ENCODE measurements at regions not wholly inside any gene's neighbourhood (a gene's known extent, or its start where the extent isn't known, plus 50 kb on each side); places are given as distances from the start of the nearest gene placed in this dataset.
"Not testable (repeated sequence)": the region's sequence is repeated elsewhere in the genome, so short reads cannot be mapped to it uniquely, and the experiment has no call there.

DNA sequence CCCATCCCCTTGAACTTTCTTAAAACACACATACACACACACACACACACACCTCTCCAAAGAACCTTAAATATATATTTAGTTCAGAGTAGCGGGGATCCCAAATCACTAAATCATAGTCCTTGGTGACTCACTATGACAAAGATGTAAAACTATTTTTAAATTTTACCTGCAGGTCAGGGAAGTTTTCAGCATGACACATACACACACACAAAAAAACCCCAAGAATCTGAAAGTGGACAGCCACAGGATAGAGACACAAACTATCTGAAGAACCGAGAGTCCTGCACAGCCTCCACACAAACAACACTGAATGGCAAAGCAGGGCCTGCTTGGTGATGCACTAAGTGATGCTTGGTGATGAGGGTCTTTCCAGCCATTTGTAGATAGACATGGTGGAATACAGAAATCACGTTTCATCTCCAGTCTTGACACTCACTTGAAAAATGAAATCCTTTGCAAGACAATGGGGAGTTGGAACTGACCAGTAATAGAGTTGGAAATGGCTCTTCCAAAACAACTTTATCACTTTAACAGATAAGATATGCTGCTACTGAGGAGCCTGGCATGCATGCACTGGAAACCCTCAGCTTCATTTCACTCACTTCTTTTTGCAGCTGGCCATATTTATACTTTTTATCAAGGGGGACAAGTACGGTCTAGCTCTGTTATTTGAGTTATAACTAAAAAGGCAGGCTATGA, 307.3 kb downstream of the RAPGEF2 start:
- no peak for DNase-seq (ENCODE audit: low read depth in 2 of 2)

DNA sequence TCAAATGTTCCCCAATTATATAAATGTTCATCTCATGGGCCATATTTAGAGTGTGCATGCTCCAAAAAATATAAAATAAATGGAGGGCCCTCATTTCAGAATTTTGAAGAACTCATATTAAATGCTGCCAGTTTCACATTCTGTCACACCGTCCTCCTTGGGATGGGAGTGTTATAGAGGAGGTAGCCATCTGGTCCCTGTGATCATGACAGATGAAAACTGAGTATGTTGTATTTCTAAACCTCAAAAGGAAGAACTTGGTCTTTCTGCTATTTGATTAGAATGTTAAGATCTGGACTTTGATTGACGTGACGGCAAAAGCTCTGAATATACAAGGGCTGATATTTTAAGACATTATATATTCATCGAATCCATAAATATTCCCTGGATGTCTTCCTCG, 308.0 kb downstream of the RAPGEF2 start:
- DNase-seq (ENCODE audit: low read depth in 2 of 2) = no peak

DNA sequence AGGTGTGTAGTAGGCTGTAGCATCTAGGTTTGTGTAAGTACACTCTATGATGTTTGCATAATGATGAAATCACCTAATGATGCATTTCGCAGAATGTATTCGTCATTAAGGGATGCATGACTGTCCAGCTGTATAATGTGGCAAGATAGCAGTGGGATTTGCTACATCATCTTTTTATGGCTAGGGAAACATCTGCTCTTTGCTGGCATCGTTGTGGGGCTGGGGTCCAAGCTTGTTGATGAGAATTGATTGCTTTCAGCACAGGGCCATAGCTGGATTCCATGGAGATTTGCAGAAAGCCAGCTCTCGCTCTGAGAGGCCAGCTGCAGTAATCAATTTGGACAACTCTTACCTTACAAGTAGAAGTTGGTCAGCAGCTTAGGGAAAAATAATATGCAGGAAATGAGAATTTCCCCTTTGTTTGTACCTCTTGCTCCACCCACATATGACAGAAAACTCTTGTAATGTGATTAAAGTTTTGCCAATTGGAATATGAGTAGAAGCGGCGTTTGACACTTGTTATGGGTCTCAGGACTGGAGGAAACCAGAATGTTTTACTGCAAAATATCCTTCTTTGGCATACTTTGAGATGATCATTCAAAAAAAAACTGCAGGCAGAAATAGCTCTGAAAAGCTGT, 310.5 kb downstream of the RAPGEF2 start:
- DNase-seq (ENCODE audit: low read depth in 2 of 2) = no peak

- no peak for DNase-seq (ENCODE audit: low read depth in 2 of 2)
Observed at GRCh38 chr4:159414305-159414704, 311.4 kb downstream of the RAPGEF2 start.

GRCh38 chr4:159416073-159416472, 313.2 kb downstream of the RAPGEF2 start:
- DNase-seq (ENCODE audit: low read depth in 2 of 2) = no peak

GRCh38 chr4:159416996-159417395, 314.1 kb downstream of the RAPGEF2 start:
- DNase-seq (ENCODE audit: low read depth in 2 of 2) = no peak

- DNase-seq (ENCODE audit: low read depth in 2 of 2) = no peak
Observed at GRCh38 chr4:159420162-159421057, 317.5 kb downstream of the RAPGEF2 start.

- not testable (repeated sequence) for DNase-seq (ENCODE audit: low read depth in 2 of 2)
Observed at GRCh38 chr4:159421058-159421419, 318.2 kb downstream of the RAPGEF2 start.

GRCh38 chr4:159422019-159422418, 319.1 kb downstream of the RAPGEF2 start:
- no peak for DNase-seq (ENCODE audit: low read depth in 2 of 2)

- no peak for DNase-seq (ENCODE audit: low read depth in 2 of 2)
Observed at GRCh38 chr4:159422626-159423025, 319.7 kb downstream of the RAPGEF2 start.

DNA sequence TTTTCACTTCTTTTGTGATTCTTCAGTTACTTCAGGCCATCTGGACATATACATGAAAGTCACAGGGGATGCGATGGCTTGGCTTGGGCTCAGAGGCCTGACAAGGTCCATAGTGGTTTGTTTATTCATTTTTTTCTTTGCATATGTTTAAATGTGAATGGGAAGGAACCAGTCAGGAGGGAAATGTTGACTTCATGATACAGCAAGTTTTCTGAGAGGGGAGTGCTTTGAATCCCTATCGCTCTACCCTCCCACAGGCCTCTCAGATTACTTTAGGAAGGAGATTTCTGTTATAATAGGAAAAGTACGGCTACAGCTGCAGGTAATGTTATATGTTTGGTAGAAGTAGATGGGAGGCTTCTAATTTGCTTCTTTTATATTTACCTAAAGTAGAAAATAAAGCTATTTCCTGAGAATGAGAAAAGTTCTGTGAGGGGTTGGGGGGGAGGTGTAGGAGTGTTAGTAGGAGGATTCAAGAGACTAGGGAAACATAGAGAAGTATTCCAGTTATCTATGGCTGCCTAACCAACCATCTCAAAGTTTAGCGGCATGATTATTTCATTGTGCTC, 322.9 kb downstream of the RAPGEF2 start:
- DNase-seq (ENCODE audit: low read depth in 2 of 2) = no peak

DNA sequence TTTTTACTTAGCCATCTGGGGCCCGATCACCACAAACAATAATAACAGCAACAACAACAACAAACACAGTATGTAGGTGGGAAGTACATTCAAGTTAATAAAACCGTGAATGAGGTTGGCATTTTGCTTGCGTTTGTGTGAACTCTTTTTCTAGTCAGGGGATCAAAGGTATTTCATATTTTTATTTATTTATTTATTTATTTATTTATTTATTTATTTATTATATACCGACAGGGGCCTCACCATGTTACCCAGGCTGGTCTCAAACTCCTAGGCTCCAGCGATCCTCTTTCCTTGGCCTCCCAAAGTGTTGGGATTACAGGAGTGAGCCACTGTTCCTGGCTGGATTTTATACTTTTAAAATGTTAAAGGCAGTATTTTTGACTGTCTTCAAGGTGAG, 325.4 kb downstream of the RAPGEF2 start:
- DNase-seq (ENCODE audit: low read depth in 2 of 2) = no peak

DNA sequence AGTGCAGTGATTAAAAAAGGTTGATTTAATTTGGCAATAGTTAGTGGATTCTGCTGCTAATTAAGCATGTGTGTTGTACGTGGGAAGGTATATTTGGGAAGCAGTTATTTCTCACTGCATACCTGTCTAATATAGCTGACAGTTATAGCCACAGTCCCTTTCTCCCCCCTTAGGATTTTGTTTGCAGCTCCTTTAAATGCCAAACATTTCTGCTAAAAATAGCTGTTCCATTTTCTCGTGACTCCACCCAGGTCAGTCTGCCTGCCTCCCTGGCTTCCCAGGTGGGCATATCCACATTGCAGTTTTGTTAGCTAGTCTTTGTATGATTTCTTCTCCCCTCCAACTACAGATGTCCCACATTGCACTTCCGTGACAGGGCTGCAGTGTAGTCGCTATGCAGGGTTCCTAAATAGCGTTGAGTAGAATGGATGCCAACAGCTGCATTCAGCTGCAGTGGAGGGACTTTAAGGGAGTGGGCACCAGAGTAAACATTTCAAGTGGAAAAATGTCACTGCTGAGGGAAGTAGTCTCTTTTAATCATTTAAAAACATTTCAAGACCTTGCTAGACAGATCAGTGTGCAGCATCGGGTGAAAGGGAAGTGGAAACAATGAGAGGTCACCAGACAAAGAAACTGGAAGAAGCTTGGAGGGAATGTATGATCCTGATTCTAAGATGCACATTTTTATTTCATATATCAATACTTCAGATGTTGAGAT, 326.3 kb downstream of the RAPGEF2 start:
- DNase-seq (ENCODE audit: low read depth in 2 of 2) = no peak

DNA sequence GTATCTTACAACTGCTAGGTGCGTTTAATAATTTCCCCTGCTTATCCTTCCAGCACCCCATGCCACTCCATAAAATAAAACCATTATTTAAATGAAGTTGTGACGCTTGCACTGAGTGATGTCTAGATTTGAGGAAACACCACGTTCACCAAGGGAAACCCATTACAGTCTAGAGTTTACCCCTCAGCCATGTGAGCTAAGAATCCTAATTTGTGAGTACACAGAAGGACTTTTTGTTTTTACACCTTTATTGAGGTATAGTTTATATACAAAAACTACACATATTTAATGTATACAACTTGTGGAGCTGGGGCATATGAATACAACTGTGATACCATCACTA, 326.8 kb downstream of the RAPGEF2 start:
- no peak for DNase-seq (ENCODE audit: low read depth in 2 of 2)

DNA sequence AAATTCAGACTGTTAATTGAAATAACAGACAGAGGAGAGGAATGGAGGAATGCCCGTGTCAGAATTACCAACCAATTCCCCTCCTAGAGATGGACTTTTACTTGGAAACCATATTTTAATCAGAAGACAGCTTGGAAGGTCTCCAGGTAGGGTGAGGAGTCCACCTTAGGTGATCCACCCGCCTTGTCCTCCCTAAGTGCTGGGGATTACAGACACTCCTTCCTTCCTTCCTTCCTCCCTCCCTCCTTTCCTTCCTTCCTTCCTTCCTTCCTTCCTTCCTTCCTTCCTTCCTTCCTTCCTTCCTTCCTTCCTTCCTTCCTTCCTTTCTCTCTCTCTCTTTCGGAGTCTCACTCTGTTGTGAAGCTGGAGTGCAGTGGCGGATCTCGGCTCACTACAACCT, 328.0 kb downstream of the RAPGEF2 start:
- no peak for DNase-seq (ENCODE audit: low read depth in 2 of 2)

- no peak for DNase-seq (ENCODE audit: low read depth in 2 of 2)
Observed at GRCh38 chr4:159432436-159432835, 329.6 kb downstream of the RAPGEF2 start.

- DNase-seq (ENCODE audit: low read depth in 2 of 2) = no peak
Observed at GRCh38 chr4:159433337-159433736, 330.5 kb downstream of the RAPGEF2 start.

DNA sequence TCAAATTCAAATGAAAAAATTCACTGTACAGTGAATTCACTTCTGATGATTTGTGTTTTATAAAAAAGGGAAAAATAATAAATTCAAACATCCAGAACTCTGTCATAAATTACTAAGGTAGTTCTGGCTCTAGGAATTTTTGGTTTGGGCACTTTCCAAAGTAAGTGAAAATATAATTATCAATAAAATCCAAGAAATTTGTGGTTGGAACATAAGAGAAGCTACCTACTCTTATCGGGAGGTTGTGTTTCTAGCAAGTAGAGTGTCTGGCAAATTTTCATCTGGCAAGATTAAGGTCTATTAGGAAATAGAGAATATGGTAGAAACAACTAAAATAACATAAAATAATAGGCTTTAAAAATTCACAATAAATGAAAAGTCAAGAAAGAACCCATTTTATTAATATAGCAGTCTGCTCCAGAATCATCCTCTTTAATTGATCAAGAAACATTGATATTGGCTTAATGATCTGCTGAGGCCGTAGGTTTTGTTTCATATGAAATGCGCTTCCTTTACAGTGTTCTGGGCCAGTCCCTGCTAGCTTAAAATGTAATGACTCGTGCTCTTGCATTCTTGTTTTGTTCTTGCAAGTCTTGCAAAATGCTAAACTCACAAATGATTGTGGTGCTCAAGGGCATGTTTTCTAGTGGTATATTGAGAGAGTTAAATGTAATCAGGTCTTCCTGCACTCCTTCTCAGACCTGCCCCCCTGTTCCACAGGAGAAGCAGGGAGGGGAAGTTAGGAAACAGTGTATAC, 331.4 kb downstream of the RAPGEF2 start:
- DNase-seq (ENCODE audit: low read depth in 2 of 2) = no peak

DNA sequence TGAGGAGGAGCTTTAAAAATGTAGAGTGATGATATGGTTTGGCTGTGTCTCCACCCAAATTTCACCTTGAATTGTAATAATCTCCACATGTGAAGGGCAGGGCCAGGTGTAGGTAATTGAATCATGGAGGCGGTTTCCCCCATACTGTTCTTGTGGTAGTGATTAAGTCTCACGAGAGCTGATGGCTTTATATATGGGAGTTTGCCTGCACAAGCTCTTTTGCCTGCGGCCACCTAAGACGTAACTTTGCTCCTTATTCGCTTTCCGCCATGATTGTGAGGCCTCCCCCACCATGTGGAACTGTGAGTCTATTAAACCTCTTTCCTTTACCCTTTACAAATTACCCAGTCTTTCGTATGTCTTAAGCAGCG, 332.0 kb downstream of the RAPGEF2 start:
- no peak for DNase-seq (ENCODE audit: low read depth in 2 of 2)

DNA sequence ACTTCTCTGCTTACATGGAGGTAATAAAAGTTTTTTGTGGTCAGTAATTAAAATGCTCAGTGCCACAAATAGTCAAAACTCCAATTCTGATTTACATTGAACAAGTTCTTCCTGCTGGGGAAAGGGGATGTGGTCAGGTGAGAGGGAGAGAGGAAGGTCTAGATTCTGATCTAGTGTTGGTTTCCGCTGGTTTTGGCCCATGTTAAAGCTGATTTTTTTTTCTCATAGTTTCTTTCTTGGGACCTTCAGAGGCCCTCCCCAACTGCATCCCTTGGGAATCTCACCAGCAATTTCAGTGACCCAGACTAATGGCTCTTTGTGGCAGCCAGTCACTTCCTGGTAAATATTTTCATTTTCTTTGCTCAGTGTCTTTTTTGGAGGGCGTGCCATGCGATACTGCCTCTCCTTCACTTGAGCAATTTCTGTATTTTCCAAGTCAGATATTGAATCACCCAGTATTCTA, 332.7 kb downstream of the RAPGEF2 start:
- DNase-seq (ENCODE audit: low read depth in 2 of 2) = no peak

DNA sequence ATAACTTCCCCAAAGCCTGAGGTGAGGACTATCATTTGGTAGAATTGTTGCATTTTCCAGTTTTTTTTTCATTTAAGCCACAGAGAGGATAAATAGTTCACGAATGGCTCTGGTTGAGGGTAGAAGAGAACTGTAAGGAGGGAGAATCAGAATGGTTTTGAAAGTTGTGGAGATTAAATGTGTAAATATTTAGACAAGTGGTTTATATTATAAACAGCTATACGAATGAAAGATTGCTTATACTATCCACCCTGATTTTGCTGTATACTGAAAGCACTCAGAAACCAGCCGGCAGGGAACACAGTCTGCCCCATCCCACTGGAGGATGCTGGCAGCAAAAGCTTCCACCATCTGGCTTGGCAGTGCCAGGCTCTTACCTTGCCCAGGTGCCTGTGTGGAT, 341.1 kb downstream of the RAPGEF2 start:
- no peak for DNase-seq (ENCODE audit: low read depth in 2 of 2)
